ENCODE measurements at regions not wholly inside any gene's neighbourhood (a gene's known extent, or its start where the extent isn't known, plus 50 kb on each side); places are given as distances from the start of the nearest gene placed in this dataset.

GRCh38 chr2:180759631-180760030, 220.8 kb upstream of the UBE2E3 start:
- TF ChIP-seq CTCF (conservative IDR thresholded peaks at IDR 0.05): no peak
- H3K9me3 Mint-ChIP-seq: no peaks in the 10 kb centered on the region
- no peak overlapping the region for H3K27ac Mint-ChIP-seq (ENCODE audit: unreplicated experiment)
- H3K27me3 Mint-ChIP-seq (ENCODE audit: low read depth): no peaks in the 10 kb centered on the region
- no peak for DNase-seq (ENCODE audit: low read depth, low spot score)
- H3K36me3 Mint-ChIP-seq (ENCODE audit: low read depth): no peaks in the 10 kb centered on the region
- peaks cover 7% of the 10 kb centered on the region for H3K4me1 Mint-ChIP-seq
- H3K4me3 Mint-ChIP-seq: no peak overlapping the region

DNA sequence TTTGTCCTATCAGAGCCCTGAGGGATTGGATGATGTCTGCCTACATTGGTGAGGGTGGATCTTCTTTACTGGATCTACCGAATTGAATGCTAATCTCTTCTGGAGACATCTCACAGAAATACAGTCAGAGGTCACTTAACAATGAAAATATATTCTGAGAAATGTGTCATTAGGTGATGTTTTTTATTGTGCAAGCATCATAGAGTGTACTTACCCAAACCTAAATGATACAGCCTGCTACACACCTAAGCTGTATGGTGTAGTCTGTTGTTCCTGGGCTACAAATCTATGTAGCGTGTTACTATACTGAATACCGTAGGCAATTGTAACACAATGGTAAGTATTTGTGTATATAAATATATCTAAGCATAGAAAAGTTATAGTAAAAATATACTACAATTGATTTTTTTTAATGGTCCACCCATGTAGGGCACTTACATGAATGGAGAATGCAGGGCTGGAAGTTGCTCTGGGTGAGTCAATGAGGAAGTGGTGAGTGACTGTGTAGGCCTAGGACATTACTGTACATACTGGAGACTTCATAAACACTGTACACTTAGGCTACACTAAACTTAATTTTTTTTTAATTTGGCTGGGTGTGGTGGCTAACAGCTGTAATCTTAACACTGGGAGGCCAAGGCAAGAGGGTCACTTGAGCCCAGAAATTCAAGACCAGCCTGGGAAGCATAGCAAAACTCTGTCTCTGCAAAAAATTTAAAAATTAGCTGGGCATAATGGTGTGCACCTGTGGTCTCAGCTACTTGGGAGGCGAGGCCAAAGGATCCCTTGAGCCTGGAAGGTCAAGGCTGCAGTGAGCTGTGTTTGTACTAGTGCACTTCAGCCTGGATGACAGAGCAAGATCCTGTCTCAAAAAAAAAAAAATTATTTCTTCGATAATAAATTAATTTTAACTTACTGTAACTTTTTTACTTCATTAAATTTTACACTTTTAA, 226.3 kb upstream of the UBE2E3 start:
- no peak overlapping the region for H3K27ac Mint-ChIP-seq (ENCODE audit: unreplicated experiment)
- TF ChIP-seq CTCF (conservative IDR thresholded peaks at IDR 0.05): no peak
- no peak for DNase-seq (ENCODE audit: low read depth, low spot score)
- no peaks in the 10 kb centered on the region for H3K36me3 Mint-ChIP-seq (ENCODE audit: low read depth)
- H3K27me3 Mint-ChIP-seq (ENCODE audit: low read depth): no peaks in the 10 kb centered on the region
- H3K4me3 Mint-ChIP-seq: no peak overlapping the region
- H3K4me1 Mint-ChIP-seq: no peaks in the 10 kb centered on the region
- H3K9me3 Mint-ChIP-seq: no peaks in the 10 kb centered on the region

GRCh38 chr2:180751306-180751920, 229.0 kb upstream of the UBE2E3 start:
- H3K36me3 Mint-ChIP-seq (ENCODE audit: low read depth): no peaks in the 10 kb centered on the region
- no peaks in the 10 kb centered on the region for H3K4me1 Mint-ChIP-seq
- no peaks in the 10 kb centered on the region for H3K27me3 Mint-ChIP-seq (ENCODE audit: low read depth)
- H3K9me3 Mint-ChIP-seq: peaks cover 3% of the 10 kb centered on the region
- no peak overlapping the region for H3K27ac Mint-ChIP-seq (ENCODE audit: unreplicated experiment)
- H3K4me3 Mint-ChIP-seq: no peak overlapping the region
- no peak for TF ChIP-seq CTCF (conservative IDR thresholded peaks at IDR 0.05)
- no peak for DNase-seq (ENCODE audit: low read depth, low spot score)

GRCh38 chr2:180747728-180748127, 232.7 kb upstream of the UBE2E3 start:
- no peak for DNase-seq (ENCODE audit: low read depth, low spot score)
- no peak overlapping the region for H3K4me3 Mint-ChIP-seq
- H3K36me3 Mint-ChIP-seq (ENCODE audit: low read depth): no peaks in the 10 kb centered on the region
- no peak overlapping the region for H3K27ac Mint-ChIP-seq (ENCODE audit: unreplicated experiment)
- H3K9me3 Mint-ChIP-seq: peaks cover 3% of the 10 kb centered on the region
- no peaks in the 10 kb centered on the region for H3K27me3 Mint-ChIP-seq (ENCODE audit: low read depth)
- no peaks in the 10 kb centered on the region for H3K4me1 Mint-ChIP-seq
- no peak for TF ChIP-seq CTCF (conservative IDR thresholded peaks at IDR 0.05)

DNA sequence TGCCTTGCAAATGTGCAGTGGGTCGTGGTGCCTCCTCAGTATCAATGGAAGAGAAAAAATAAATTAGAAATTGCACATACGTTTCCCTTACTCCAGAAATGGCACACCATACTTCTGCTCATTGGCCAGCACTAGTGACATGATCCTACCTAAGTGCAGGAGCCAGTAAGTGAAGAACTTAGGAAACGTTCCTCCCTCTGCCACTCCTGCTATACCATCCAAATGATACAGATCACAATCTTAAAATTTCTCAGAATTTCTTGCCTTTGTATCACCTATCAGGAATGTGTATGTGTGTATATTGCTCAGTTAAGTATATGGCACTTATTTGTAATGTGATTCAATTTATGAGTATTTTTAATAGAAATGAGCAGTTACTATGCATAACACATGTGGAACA, 237.0 kb upstream of the UBE2E3 start:
- DNase-seq (ENCODE audit: low read depth, low spot score): no peak
- Mint-ChIP-seq H3K27me3 (ENCODE audit: low read depth) (no peaks in the 10 kb centered on the region), H3K4me3 (no peak overlapping the region), H3K4me1 (no peaks in the 10 kb centered on the region), H3K27ac (ENCODE audit: unreplicated experiment) (no peak overlapping the region), H3K9me3 (peaks cover 3% of the 10 kb centered on the region), H3K36me3 (ENCODE audit: low read depth) (no peaks in the 10 kb centered on the region)
- TF ChIP-seq CTCF (conservative IDR thresholded peaks at IDR 0.05): no peak
